ENCODE measurements at regions not wholly inside any gene's neighbourhood (a gene's known extent, or its start where the extent isn't known, plus 50 kb on each side); places are given as distances from the start of the nearest gene placed in this dataset.

DNA sequence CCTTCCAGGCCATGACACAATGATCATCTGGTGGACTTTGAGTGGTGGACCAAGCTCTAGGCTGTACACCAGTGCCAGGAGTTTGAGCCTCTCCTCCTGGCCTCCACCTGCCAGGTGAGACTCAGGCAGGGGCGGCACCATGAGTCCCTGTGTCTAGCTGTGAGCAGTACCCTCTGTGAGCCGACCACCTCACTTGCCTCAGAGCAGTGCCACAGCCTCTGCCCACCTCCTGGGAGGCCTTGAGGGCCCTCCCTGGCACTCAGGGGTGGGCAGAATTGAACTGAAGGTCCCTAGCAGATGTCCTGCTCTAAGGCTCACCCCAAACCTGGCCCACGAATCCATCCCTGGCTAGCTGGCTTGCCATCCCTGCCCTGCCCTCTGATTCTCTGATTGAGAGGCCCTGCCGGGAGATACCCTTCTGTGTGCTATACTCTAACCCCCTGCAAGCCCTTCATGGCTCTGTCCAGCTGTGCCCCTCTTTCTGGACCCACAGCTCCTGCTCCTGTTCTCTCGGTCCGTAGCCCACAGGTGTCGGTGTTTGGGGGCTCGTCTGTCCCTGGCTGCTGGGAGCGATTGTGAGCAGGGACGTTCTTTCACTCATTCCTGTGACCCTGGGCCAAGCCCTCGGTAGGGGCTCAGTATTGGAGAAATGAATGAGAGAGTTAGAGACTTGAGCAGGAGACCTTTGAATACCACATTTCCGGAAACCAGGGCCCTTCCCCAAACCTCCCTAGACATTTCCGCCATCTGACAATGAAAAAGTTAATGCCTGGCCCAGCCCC, 70.0 kb downstream of the INHBB start:
- TF ChIP-seq, protein P1, sequence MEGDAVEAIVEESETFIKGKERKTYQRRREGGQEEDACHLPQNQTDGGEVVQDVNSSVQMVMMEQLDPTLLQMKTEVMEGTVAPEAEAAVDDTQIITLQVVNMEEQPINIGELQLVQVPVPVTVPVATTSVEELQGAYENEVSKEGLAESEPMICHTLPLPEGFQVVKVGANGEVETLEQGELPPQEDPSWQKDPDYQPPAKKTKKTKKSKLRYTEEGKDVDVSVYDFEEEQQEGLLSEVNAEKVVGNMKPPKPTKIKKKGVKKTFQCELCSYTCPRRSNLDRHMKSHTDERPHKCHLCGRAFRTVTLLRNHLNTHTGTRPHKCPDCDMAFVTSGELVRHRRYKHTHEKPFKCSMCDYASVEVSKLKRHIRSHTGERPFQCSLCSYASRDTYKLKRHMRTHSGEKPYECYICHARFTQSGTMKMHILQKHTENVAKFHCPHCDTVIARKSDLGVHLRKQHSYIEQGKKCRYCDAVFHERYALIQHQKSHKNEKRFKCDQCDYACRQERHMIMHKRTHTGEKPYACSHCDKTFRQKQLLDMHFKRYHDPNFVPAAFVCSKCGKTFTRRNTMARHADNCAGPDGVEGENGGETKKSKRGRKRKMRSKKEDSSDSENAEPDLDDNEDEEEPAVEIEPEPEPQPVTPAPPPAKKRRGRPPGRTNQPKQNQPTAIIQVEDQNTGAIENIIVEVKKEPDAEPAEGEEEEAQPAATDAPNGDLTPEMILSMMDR (IDR thresholded peaks at IDR 0.05) = no peak
- H3K4me3 Mint-ChIP-seq = no peak overlapping the region
- DNase-seq = no peak
- peaks cover 26% of the 10 kb centered on the region for H3K27me3 Mint-ChIP-seq (ENCODE audit: low read depth, poor library complexity)
- peaks cover 15% of the 10 kb centered on the region for H3K4me1 Mint-ChIP-seq
- H3K27ac Mint-ChIP-seq = no peak overlapping the region
- H3K36me3 Mint-ChIP-seq (ENCODE audit: low read depth) = no peaks in the 10 kb centered on the region
- peaks cover 17% of the 10 kb centered on the region for H3K9me3 Mint-ChIP-seq

DNA sequence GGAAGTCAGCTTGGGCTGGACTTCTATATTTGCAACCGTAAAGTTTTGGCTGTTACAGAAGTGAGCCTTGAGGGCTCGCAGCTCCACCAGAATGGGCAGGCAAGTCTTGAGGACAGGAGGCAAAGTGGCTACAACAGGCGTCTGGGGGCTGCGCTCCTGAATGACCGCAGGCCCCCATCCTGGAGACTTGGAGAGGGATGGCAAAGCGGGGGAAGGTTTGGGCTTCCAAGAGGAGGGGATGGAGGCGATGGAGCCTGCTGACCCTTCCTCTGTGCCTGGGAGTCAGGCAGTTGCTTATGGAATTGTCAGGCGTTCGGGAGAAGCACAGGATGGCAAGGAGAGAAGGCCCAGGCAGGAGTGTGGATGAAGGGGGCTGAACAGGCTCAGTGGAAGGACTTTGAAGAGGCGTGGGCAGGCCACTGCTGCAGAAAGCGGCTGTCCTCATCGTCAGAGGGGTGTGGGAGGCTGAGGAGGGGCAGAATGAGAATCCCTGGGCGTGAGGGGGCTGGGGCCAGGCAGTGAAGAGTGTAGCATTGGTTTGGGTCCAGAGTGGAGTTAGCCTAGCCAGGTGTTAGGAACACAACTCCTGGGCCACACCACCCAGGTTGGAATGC, 72.3 kb downstream of the INHBB start:
- Mint-ChIP-seq H3K4me1 (peaks cover 15% of the 10 kb centered on the region), H3K36me3 (ENCODE audit: low read depth) (no peaks in the 10 kb centered on the region), H3K27me3 (ENCODE audit: low read depth, poor library complexity) (peaks cover 41% of the 10 kb centered on the region), H3K4me3 (no peak overlapping the region), H3K27ac (no peak overlapping the region), H3K9me3 (no peaks in the 10 kb centered on the region)
- no peak for DNase-seq
- TF ChIP-seq, protein P1 (IDR thresholded peaks at IDR 0.05) = no peak

DNA sequence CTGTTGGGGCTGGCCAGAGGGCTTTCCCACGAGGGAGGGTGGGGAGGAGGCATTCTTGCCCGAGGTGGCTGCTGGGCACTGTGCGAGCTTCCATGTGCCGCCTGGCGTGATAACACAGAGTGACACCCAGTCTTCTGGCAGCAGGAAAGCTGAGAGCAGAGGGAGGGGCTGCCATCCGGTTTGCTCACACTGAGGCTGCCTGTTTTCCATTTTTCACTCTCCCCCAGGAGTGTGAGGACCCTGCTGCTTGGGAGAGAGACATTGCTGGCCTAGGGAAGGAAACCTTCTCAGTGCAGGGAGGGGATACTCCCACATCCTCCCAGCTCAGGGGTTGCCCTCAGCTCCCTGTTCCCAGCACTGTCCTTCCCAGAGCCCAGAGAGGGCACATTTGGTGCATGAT, 73.1 kb downstream of the INHBB start:
- peaks cover 40% of the 10 kb centered on the region for H3K27me3 Mint-ChIP-seq (ENCODE audit: low read depth, poor library complexity)
- H3K27ac Mint-ChIP-seq = no peak overlapping the region
- H3K4me1 Mint-ChIP-seq = peaks cover 15% of the 10 kb centered on the region
- no peaks in the 10 kb centered on the region for H3K9me3 Mint-ChIP-seq
- TF ChIP-seq, protein P1 (IDR thresholded peaks at IDR 0.05) = no peak
- H3K4me3 Mint-ChIP-seq = no peak overlapping the region
- no peaks in the 10 kb centered on the region for H3K36me3 Mint-ChIP-seq (ENCODE audit: low read depth)
- DNase-seq = no peak

DNA sequence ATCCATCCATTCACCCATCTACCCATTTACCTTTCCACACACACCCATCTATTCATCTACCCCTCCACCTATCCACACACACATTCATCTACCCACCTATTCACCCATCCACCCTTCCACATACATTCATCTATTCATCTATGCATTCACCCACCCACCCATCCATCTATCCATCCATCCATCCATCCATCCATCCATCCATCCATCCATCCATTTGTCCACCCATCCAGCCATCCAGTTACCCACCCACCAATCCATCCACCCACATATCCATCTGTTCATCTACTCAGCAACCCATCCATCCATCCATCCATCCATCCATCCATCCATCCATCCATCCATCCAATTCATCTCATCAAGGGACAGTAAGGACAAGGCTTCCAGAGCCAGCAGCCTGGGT, 74.0 kb downstream of the INHBB start:
- no peak overlapping the region for H3K27ac Mint-ChIP-seq
- H3K9me3 Mint-ChIP-seq = no peaks in the 10 kb centered on the region
- peaks cover 38% of the 10 kb centered on the region for H3K27me3 Mint-ChIP-seq (ENCODE audit: low read depth, poor library complexity)
- TF ChIP-seq, protein P1 (IDR thresholded peaks at IDR 0.05) = no peak
- no peak overlapping the region for H3K4me3 Mint-ChIP-seq
- no peak for DNase-seq
- no peaks in the 10 kb centered on the region for H3K36me3 Mint-ChIP-seq (ENCODE audit: low read depth)
- peaks cover 15% of the 10 kb centered on the region for H3K4me1 Mint-ChIP-seq

DNA sequence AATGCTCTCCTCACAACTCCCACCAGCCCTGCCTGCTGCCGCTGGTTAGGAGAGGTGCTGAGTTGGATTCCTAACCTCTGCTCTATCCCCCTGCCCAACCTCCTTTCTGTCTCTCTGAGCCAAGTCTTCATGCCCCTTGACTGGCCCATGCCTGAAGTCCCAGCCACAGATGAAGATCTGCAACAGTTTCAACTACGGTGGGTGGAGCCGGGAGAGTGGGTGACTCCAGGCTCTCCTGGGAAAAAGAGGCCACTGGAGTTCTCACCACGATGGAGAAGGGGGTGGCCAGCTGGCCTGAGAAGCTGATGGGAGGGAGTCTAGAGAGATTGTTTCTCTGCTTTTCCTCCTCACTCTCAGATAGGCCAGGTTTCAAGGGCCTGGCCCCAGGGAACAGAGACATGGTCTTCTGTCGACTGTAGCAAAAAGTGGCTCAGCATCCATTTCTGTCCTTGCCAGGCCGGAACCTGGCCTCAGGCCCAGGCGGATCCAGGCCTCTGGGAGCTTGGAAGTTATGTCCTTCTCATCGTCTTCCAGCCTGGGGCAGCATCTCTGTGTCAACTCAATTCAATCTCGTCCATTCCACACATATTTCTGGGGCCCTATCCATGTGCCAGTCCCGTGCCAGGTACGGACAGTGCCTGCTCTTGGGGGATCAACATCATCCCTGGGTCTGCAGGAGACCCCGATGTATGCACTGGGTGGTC, 75.3 kb downstream of the INHBB start:
- DNase-seq = no peak
- H3K27me3 Mint-ChIP-seq (ENCODE audit: low read depth, poor library complexity) = peaks cover 47% of the 10 kb centered on the region
- no peak overlapping the region for H3K4me3 Mint-ChIP-seq
- H3K36me3 Mint-ChIP-seq (ENCODE audit: low read depth) = no peaks in the 10 kb centered on the region
- H3K27ac Mint-ChIP-seq = no peak overlapping the region
- peaks cover 15% of the 10 kb centered on the region for H3K4me1 Mint-ChIP-seq
- no peaks in the 10 kb centered on the region for H3K9me3 Mint-ChIP-seq
- TF ChIP-seq, protein P1 (IDR thresholded peaks at IDR 0.05) = no peak
